ENCODE measurements at regions not wholly inside any gene's neighbourhood (a gene's known extent, or its start where the extent isn't known, plus 50 kb on each side); places are given as distances from the start of the nearest gene placed in this dataset.

DNA sequence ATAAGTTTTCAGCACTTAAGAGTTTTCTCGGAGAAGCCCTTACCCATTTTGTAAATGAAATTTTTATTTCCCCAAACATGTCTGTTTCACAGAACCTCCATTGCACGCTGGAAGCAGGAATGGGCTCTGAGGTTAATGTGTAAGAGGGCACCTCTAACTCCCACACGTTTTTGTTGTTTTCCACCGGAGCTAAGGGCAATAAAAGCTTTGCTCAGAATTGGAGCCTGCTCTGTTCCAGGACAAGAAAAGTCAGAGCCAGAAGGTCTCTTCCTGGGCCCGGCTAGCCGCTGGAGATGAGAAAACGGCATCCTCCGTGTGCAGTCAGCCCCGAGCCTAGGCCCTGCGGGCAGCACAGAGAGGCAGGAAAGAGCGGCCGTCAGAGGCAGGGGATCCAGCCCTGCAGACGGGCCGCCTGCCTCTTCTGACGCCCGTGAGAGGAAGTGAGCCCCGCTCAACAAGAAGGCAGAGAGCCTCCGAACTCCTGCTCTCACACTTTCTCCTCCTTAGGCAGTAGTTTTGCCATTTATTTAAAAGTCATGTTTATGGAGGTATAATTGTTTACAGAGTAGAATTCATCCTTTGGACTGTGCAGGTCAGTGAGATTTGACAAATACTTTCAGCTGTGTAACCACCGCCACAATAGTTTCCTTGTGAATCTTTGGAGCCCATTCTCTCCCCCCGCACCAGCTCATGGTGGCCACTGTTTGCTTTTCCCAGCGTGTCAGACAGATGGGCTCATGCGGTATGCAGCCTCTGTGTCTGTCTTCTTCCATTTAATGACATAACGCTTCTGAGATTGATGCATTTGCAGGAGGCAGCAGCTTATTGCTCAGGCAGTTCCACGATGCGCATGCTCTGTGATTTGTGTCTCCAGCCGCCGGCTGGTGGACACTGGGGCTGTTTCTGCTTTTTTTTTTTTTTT, 117.3 kb downstream of the GALR1 start (continued):
- TF ChIP-seq, protein P1, sequence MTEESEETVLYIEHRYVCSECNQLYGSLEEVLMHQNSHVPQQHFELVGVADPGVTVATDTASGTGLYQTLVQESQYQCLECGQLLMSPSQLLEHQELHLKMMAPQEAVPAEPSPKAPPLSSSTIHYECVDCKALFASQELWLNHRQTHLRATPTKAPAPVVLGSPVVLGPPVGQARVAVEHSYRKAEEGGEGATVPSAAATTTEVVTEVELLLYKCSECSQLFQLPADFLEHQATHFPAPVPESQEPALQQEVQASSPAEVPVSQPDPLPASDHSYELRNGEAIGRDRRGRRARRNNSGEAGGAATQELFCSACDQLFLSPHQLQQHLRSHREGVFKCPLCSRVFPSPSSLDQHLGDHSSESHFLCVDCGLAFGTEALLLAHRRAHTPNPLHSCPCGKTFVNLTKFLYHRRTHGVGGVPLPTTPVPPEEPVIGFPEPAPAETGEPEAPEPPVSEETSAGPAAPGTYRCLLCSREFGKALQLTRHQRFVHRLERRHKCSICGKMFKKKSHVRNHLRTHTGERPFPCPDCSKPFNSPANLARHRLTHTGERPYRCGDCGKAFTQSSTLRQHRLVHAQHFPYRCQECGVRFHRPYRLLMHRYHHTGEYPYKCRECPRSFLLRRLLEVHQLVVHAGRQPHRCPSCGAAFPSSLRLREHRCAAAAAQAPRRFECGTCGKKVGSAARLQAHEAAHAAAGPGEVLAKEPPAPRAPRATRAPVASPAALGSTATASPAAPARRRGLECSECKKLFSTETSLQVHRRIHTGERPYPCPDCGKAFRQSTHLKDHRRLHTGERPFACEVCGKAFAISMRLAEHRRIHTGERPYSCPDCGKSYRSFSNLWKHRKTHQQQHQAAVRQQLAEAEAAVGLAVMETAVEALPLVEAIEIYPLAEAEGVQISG (CRISPR knock-in tag; IDR thresholded peaks at IDR 0.05) = peak; percentile 57; the same call in 1 of the 2 replicates
- TF ChIP-seq, protein P2, sequence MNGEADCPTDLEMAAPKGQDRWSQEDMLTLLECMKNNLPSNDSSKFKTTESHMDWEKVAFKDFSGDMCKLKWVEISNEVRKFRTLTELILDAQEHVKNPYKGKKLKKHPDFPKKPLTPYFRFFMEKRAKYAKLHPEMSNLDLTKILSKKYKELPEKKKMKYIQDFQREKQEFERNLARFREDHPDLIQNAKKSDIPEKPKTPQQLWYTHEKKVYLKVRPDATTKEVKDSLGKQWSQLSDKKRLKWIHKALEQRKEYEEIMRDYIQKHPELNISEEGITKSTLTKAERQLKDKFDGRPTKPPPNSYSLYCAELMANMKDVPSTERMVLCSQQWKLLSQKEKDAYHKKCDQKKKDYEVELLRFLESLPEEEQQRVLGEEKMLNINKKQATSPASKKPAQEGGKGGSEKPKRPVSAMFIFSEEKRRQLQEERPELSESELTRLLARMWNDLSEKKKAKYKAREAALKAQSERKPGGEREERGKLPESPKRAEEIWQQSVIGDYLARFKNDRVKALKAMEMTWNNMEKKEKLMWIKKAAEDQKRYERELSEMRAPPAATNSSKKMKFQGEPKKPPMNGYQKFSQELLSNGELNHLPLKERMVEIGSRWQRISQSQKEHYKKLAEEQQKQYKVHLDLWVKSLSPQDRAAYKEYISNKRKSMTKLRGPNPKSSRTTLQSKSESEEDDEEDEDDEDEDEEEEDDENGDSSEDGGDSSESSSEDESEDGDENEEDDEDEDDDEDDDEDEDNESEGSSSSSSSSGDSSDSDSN (CRISPR knock-in tag; IDR thresholded peaks at IDR 0.05) = peak; percentile 57
- no peak for TF ChIP-seq HDAC6 (IDR thresholded peaks at IDR 0.05; ENCODE audit: low read depth, low read length)
- no peak for TF ChIP-seq ELF1 (CRISPR knock-in tag; IDR thresholded peaks at IDR 0.05)
- TF ChIP-seq ZSCAN29 (CRISPR knock-in tag; conservative IDR thresholded peaks at IDR 0.05) = no peak
- TF ChIP-seq, protein P3, sequence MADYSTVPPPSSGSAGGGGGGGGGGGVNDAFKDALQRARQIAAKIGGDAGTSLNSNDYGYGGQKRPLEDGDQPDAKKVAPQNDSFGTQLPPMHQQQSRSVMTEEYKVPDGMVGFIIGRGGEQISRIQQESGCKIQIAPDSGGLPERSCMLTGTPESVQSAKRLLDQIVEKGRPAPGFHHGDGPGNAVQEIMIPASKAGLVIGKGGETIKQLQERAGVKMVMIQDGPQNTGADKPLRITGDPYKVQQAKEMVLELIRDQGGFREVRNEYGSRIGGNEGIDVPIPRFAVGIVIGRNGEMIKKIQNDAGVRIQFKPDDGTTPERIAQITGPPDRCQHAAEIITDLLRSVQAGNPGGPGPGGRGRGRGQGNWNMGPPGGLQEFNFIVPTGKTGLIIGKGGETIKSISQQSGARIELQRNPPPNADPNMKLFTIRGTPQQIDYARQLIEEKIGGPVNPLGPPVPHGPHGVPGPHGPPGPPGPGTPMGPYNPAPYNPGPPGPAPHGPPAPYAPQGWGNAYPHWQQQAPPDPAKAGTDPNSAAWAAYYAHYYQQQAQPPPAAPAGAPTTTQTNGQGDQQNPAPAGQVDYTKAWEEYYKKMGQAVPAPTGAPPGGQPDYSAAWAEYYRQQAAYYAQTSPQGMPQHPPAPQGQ (CRISPR knock-in tag; IDR thresholded peaks at IDR 0.05; ENCODE audit: borderline replicate concordance) = no peak
- TF ChIP-seq ZNF556 (CRISPR knock-in tag; IDR thresholded peaks at IDR 0.05; ENCODE audit: borderline replicate concordance) = no peak; the same call in 1 of the 2 replicates
- TF ChIP-seq RELA (CRISPR knock-in tag; IDR thresholded peaks at IDR 0.05) = no peak
- TF ChIP-seq ZNF891 (CRISPR knock-in tag; IDR thresholded peaks at IDR 0.05) = 0 out of 2 replicates have a peak, but pooled peaks have one; percentile 49
- no peak for TF ChIP-seq FOXP1 (IDR thresholded peaks at IDR 0.05)
- TF ChIP-seq FOXP1 (CRISPR knock-in tag; IDR thresholded peaks at IDR 0.05) = peak; percentile 59; the same call in 1 of the 2 replicates
- no peak for TF ChIP-seq ZFP1 (CRISPR knock-in tag; IDR thresholded peaks at IDR 0.05)
- TF ChIP-seq ZFX (CRISPR knock-in tag; IDR thresholded peaks at IDR 0.05; ENCODE audit: low read depth) = peak; percentile 37; the same call in 1 of the 2 replicates
- TF ChIP-seq CREB3 (CRISPR knock-in tag; IDR thresholded peaks at IDR 0.05) = no peak
- TF ChIP-seq ZNF558 (CRISPR knock-in tag; IDR thresholded peaks at IDR 0.05; ENCODE audit: borderline replicate concordance) = no peak
- 0 out of 2 replicates have a peak, but pooled peaks have one; percentile 20 for TF ChIP-seq SIX4 (CRISPR knock-in tag; IDR thresholded peaks at IDR 0.05)
- TF ChIP-seq SAP130 (CRISPR knock-in tag; IDR thresholded peaks at IDR 0.05; ENCODE audit: low read depth) = peak; percentile 79
- TF ChIP-seq ZBTB43 (CRISPR knock-in tag; conservative IDR thresholded peaks at IDR 0.05) = peak; percentile 84
- TF ChIP-seq ARNT (IDR thresholded peaks at IDR 0.05) = no peak
- peak; percentile 80 for TF ChIP-seq ZNF331 (CRISPR knock-in tag; IDR thresholded peaks at IDR 0.05)
- peak; percentile 58 for TF ChIP-seq CBX1 (IDR thresholded peaks at IDR 0.05; ENCODE audit: low read depth)

Data from HepG2 (cell line).